SK-N-SH (cell line): ENCODE measurements at regions not wholly inside any gene's neighbourhood (a gene's known extent, or its start where the extent isn't known, plus 50 kb on each side); places are given as distances from the start of the nearest gene placed in this dataset.

Source experiments
- CTCF ChIA-PET: fragments of 300-600, 350-600 bp; formaldehyde crosslinking; extraction: SDS; loops from one replicate; lab custom pipeline; 2021; lab: Yijun Ruan, JAX
- POLR2A ChIA-PET: fragments of 350-600 bp; sonication (Branson Sonifier 250); formaldehyde crosslinking; extraction: SDS; loops from one replicate; lab custom pipeline; 2020; ENCODE audit warnings: antibody characterized with exemption, inconsistent platforms; lab: Yijun Ruan, JAX
- DNase-seq: peaks from one replicate; pipeline ENCODE4 v3.0.0; 2012
- H2AFZ ChIP-seq: fragments of 200-600 bp; sonication (generic); 2 replicates; pipeline ENCODE4 v1.8.1; 2016; ENCODE audit warnings: antibody characterized with exemption, mild to moderate bottlenecking, low read depth
- H3F3A ChIP-seq: fragments of 200-600 bp; sonication (generic); replicated peaks from 2 replicates; pipeline ENCODE3; 2016; ENCODE audit warnings: antibody characterized with exemption, mild to moderate bottlenecking; ENCODE audit not compliant: insufficient read depth
- H3K27ac ChIP-seq, 2 experiments: fragments of 200-500 bp in 1 of 2; fragments of 200-600 bp in 1 of 2; sonication (Bioruptor generic) in 1 of 2; sonication (generic), shearing (Covaris generic) in 1 of 2; 2 replicates each; pipeline versions ENCODE4 v1.5.1 to v1.6.1; 2014 to 2016; ENCODE audit warnings: low read depth in 2 of 2, inconsistent platforms in 1 of 2, low read length in 1 of 2, mild to moderate bottlenecking in 1 of 2, mixed read lengths in 1 of 2
- H3K27me3 ChIP-seq: fragments of 200-600 bp; sonication (generic), shearing (Covaris generic); 2 replicates; pipeline ENCODE4 v1.6.1; 2016; ENCODE audit warnings: mixed run types; ENCODE audit not compliant: insufficient read depth
- H3K36me3 ChIP-seq, 2 experiments: fragments of 200-500 bp in 1 of 2; fragments of 200-600 bp in 1 of 2; sonication (Bioruptor generic) in 1 of 2; sonication (generic) in 1 of 2; replicated peaks in 1 of 2; 2 replicates each; pipeline versions ENCODE3 to v1.5.1; 2014 to 2016; ENCODE audit warnings: low read length in 1 of 2, mild to moderate bottlenecking in 1 of 2; ENCODE audit not compliant: insufficient read depth in 2 of 2, control insufficient read depth in 1 of 2
- H3K4me1 ChIP-seq, 2 experiments: fragments of 200-500 bp in 1 of 2; fragments of 200-600 bp in 1 of 2; sonication (Bioruptor generic) in 1 of 2; sonication (generic), shearing (Covaris generic) in 1 of 2; 2 replicates each; pipeline versions ENCODE4 v1.5.1 to v1.6.1; 2014 to 2016; ENCODE audit warnings: low read depth in 1 of 2, low read length in 1 of 2, mixed run types in 1 of 2; ENCODE audit not compliant: insufficient read depth in 2 of 2, control insufficient read depth in 1 of 2
- H3K4me2 ChIP-seq: fragments of 200-600 bp; sonication (generic), shearing (Covaris generic); 2 replicates; pipeline ENCODE4 v1.6.1; 2017; ENCODE audit warnings: mixed run types
- H3K4me3 ChIP-seq, 2 experiments: fragments of 200-500 bp in 1 of 2; fragments of 200-600 bp in 1 of 2; sonication (Bioruptor generic) in 1 of 2; sonication (generic), shearing (Covaris generic) in 1 of 2; 2 replicates each; pipeline versions ENCODE4 v1.5.1 to v1.8.1; 2014 to 2016; ENCODE audit warnings: low read depth in 2 of 2, inconsistent platforms in 1 of 2, low read length in 1 of 2, mild to moderate bottlenecking in 1 of 2, mixed read lengths in 1 of 2, moderate library complexity in 1 of 2
- H3K79me2 ChIP-seq: fragments of 200-600 bp; sonication (generic); 2 replicates; pipeline ENCODE4 v1.8.1; 2017; ENCODE audit warnings: mild to moderate bottlenecking; ENCODE audit not compliant: insufficient read depth
- H3K9ac ChIP-seq: fragments of 200-600 bp; sonication (generic); 2 replicates; pipeline ENCODE4 v1.6.1; 2017; ENCODE audit warnings: mixed run types
- H3K9me2 ChIP-seq: fragments of 200-600 bp; sonication (generic); 2 replicates; pipeline ENCODE4 v1.6.1; 2017; ENCODE audit warnings: mixed run types
- H3K9me3 ChIP-seq: fragments of 200-600 bp; sonication (generic); 2 replicates; pipeline ENCODE4 v1.6.1; 2017; ENCODE audit warnings: mixed run types, mild to moderate bottlenecking, moderate library complexity
- H4K20me1 ChIP-seq: fragments of 200-600 bp; sonication (generic); 2 replicates; pipeline ENCODE4 v1.6.1; 2017; ENCODE audit warnings: mild to moderate bottlenecking, mixed run types; ENCODE audit not compliant: insufficient read depth
- CHD2 ChIP-seq: fragments of 150-350 bp; IDR thresholded peaks from 2 replicates; pipeline ENCODE4 v1.6.1; 2018; ENCODE audit warnings: low read length; ENCODE audit not compliant: partially characterized antibody
- EP300 ChIP-seq, 2 experiments: IDR thresholded peaks; 2 replicates each; pipeline versions ENCODE4 v1.4.0 to v1.6.1; 2012; ENCODE audit warnings: borderline replicate concordance in 1 of 2, low read depth in 1 of 2, low read length in 1 of 2
- EZH2phosphoT487 ChIP-seq: fragments of 200-600 bp; sonication (generic); IDR thresholded peaks from 2 replicates; pipeline ENCODE4 v1.6.1; 2017; ENCODE audit warnings: low read depth, mixed run types, mild to moderate bottlenecking, antibody characterized with exemption, moderate library complexity, borderline replicate concordance
- FOSL2 ChIP-seq: IDR thresholded peaks from 2 replicates; pipeline ENCODE4 v1.4.0; 2012; ENCODE audit warnings: low read depth, mild to moderate bottlenecking, moderate library complexity, borderline replicate concordance
- FOXJ3 ChIP-seq: sonication (generic); formaldehyde crosslinking; IDR thresholded peaks from 2 replicates; pipeline ENCODE4 v1.5.1; 2020; ENCODE audit warnings: mild to moderate bottlenecking, missing genetic modification reagents
- GABPA ChIP-seq: IDR thresholded peaks from 2 replicates; pipeline ENCODE4 v1.4.0; 2012; ENCODE audit warnings: low read depth, mild to moderate bottlenecking
- GATA2 ChIP-seq: sonication (generic); formaldehyde crosslinking; IDR thresholded peaks from 2 replicates; pipeline ENCODE4 v1.5.0; 2020; ENCODE audit warnings: mild to moderate bottlenecking, missing genetic modification reagents
- MEF2A ChIP-seq: IDR thresholded peaks from 2 replicates; pipeline ENCODE4 v1.4.0; 2012; ENCODE audit warnings: low read depth, borderline replicate concordance
- MXI1 ChIP-seq: IDR thresholded peaks from 2 replicates; pipeline ENCODE4 v1.6.1; 2012; ENCODE audit warnings: mild to moderate bottlenecking, low read depth, low read length, improper control_type of control experiment
- NRF1 ChIP-seq: IDR thresholded peaks from 2 replicates; pipeline ENCODE4 v1.6.1; 2012; ENCODE audit warnings: low read depth, mild to moderate bottlenecking, low read length
- POLR2AphosphoS5 ChIP-seq: IDR thresholded peaks from 2 replicates; pipeline ENCODE4 v1.6.1; 2012; ENCODE audit warnings: low read depth, low read length
- RCOR1 ChIP-seq: fragments of 150-350 bp; IDR thresholded peaks from 2 replicates; pipeline ENCODE4 v1.6.1; 2017; ENCODE audit warnings: antibody characterized with exemption, low read length
- RFX5 ChIP-seq: IDR thresholded peaks from 2 replicates; pipeline ENCODE4 v1.6.1; 2012; ENCODE audit warnings: mild to moderate bottlenecking, improper control_type of control experiment, low read length
- RXRA ChIP-seq: IDR thresholded peaks from 2 replicates; pipeline ENCODE4 v1.4.0; 2012; ENCODE audit warnings: low read depth, mild to moderate bottlenecking, borderline replicate concordance
- SIN3A ChIP-seq: IDR thresholded peaks from 2 replicates; pipeline ENCODE4 v1.6.1; 2012; ENCODE audit warnings: low read depth, mild to moderate bottlenecking, low read length, moderate library complexity, borderline replicate concordance
- TAF1 ChIP-seq: IDR thresholded peaks from 2 replicates; pipeline ENCODE4 v1.6.1; 2012; ENCODE audit warnings: low read depth, mild to moderate bottlenecking, low read length, moderate library complexity, borderline replicate concordance
- YY1 ChIP-seq: IDR thresholded peaks from 2 replicates; pipeline ENCODE4 v1.4.0; 2012; ENCODE audit warnings: low read depth, mild to moderate bottlenecking
- WGBS: methylation state at CpG from one replicate; pipeline ENCODE4 v1.1.6; 2017; ENCODE audit warnings: low lambda C conversion rate; 5-methylcytosine and 5-hydroxymethylcytosine counted together
- TF ChIP-seq, protein P1 (sequence below): fragments of 150-350 bp; IDR thresholded peaks from 2 replicates; pipeline ENCODE4 v1.6.1; 2016; ENCODE audit warnings: mild to moderate bottlenecking, low read depth, low read length
- TF ChIP-seq, protein P2 (sequence below): IDR thresholded peaks from 2 replicates; pipeline ENCODE4; 2012
- TF ChIP-seq, protein P3 (sequence below): fragments of 150-350 bp; IDR thresholded peaks from 2 replicates; pipeline ENCODE4 v1.6.1; 2017; ENCODE audit warnings: antibody characterized with exemption, low read length, low read depth, borderline replicate concordance

DNA sequence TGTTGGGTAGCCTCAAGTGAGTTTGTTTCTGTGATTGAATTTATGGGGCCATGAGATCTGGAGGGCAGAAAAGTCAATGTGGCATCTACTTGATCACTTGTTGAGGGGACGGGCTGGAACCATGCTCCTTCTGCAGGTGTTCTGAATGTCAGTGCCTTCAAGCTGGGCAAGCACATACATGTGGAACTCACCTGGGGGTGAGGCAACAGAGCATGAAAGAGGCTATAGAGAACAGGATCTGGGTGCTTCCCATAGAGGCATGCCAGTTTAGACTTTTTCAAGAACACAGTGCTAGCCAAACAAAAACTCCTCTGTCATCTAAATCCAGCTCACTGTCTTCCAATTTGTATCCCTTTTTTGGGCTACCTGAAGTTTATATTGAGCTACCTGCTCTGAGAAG is 77.8 kb upstream of the SLC35B3 start:
- POLR2A ChIA-PET: no interaction called here
- H3K36me3 ChIP-seq: no peaks in the 10 kb centered on the region
- no peaks in the 10 kb centered on the region for H3K27me3 ChIP-seq

DNA sequence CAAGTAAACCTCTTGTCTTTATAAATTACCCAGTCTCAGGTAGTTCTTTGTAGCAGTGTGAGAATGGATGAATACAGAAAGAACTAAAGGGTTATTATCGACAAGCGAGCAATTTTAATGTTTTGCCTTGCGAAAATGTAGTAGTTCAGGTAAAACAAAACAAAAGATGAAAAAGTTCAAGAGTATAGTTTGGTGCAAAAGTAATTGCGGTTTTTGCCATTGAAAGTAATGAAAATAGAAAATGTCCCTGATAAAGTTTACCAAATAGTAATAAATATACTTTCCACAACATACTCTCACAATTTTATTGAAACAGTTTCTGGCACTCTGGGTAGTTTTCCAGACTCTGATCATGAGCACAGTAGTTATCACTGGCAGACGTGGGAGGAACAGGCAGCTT is 71.9 kb upstream of the SLC35B3 start:
- 33% methylated on average over 5 of the region's 5 CpGs for WGBS
- H3K9me2 ChIP-seq: no peaks in the 10 kb centered on the region
- no peaks in the 10 kb centered on the region for H3K4me1 ChIP-seq
- DNase-seq: no peak
- ChIA-PET CTCF (interaction anchor here (0.6 to 1.7 kb wide), 2 partner anchors 8 to 15 kb away, joined by 3 to 4 read pairs; no protein-coding TSS in a partner anchor), POLR2A (no interaction called here)
- no peak overlapping the region for H3K4me2 ChIP-seq
- H2AFZ ChIP-seq: no peak overlapping the region
- no peaks in the 10 kb centered on the region for H3F3A ChIP-seq
- no peaks in the 10 kb centered on the region for H3K27me3 ChIP-seq
- no peak overlapping the region for H3K9ac ChIP-seq
- no peaks in the 10 kb centered on the region for H3K36me3 ChIP-seq
- no peak overlapping the region for H3K27ac ChIP-seq
- no peaks in the 10 kb centered on the region for H3K9me3 ChIP-seq
- no peak overlapping the region for H3K4me3 ChIP-seq
- H3K79me2 ChIP-seq: no peaks in the 10 kb centered on the region
- TF ChIP-seq NRF1 (no peak), EZH2phosphoT487 (no peak), TAF1 (no peak)
- no peaks in the 10 kb centered on the region for H4K20me1 ChIP-seq

More for the DNA sequence above, 77.8 kb upstream of the SLC35B3 start:
- Histone ChIP-seq H3K9ac (no peak overlapping the region), H3K9me3 (no peaks in the 10 kb centered on the region), H3K9me2 (no peaks in the 10 kb centered on the region), H3K4me1 (no peaks in the 10 kb centered on the region), H3K4me3 (no peak overlapping the region), H2AFZ (no peak overlapping the region), H3F3A (no peaks in the 10 kb centered on the region), H3K79me2 (no peaks in the 10 kb centered on the region), H4K20me1 (no peaks in the 10 kb centered on the region), H3K27ac (no peak overlapping the region), H3K4me2 (no peak overlapping the region)
- TF ChIP-seq, protein P1, sequence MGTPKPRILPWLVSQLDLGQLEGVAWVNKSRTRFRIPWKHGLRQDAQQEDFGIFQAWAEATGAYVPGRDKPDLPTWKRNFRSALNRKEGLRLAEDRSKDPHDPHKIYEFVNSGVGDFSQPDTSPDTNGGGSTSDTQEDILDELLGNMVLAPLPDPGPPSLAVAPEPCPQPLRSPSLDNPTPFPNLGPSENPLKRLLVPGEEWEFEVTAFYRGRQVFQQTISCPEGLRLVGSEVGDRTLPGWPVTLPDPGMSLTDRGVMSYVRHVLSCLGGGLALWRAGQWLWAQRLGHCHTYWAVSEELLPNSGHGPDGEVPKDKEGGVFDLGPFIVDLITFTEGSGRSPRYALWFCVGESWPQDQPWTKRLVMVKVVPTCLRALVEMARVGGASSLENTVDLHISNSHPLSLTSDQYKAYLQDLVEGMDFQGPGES: no peak
- TF ChIP-seq EZH2phosphoT487 (no peak), RFX5 (no peak), CHD2 (no peak), GATA2 (no peak), YY1 (no peak), MXI1 (no peak), GABPA (no peak), TAF1 (no peak), FOSL2 (no peak)
- CTCF ChIA-PET: no interaction called here
- no peak for DNase-seq
- 8% methylated on average over 1 of the region's 1 CpG for WGBS

DNA sequence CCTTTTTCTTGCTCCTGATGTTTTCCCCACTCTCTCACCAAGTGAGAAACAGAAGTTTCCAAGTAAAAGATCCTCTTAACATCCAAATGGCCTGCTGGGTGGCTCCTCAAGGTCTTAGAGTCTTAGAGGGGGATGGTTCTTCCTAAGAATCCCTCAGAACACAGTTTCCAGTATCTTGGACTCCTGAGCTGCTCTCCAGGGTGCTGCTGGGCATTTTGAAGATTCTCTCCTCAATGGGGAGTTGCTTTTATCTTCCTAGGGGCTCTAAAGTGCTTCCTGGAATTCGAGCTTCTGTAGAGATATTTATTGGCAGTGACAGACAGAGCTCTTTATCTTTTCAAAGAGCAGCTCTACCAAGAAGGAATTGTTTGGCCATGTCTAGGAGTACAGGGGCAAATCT is 70.8 kb upstream of the SLC35B3 start:
- no peaks in the 10 kb centered on the region for H3K36me3 ChIP-seq
- POLR2A ChIA-PET: no interaction called here
- no peak overlapping the region for H3K27ac ChIP-seq
- no peaks in the 10 kb centered on the region for H3K4me1 ChIP-seq
- no peaks in the 10 kb centered on the region for H3K27me3 ChIP-seq
- no peaks in the 10 kb centered on the region for H3K9me2 ChIP-seq
- no peaks in the 10 kb centered on the region; the same call in 1 of the 2 replicates for H3K9me3 ChIP-seq
- no peak overlapping the region for H3K9ac ChIP-seq
- H2AFZ ChIP-seq: no peak overlapping the region
- H3F3A ChIP-seq: no peaks in the 10 kb centered on the region
- CTCF ChIA-PET: no interaction called here
- H3K4me3 ChIP-seq: no peak overlapping the region
- 0% methylated on average over 1 of the region's 1 CpG for WGBS
- DNase-seq: no peak
- H3K4me2 ChIP-seq: no peak overlapping the region
- TF ChIP-seq POLR2AphosphoS5 (no peak), FOXJ3 (no peak), SIN3A (no peak), YY1 (no peak), GABPA (no peak), CHD2 (no peak), MEF2A (no peak), RFX5 (no peak), EP300 (IDR thresholded peaks at IDR 0.05; ENCODE audit: borderline replicate concordance in 1 of 2, low read depth in 1 of 2, low read length in 1 of 2) (no peak), RCOR1 (no peak), TAF1 (no peak), RXRA (no peak)
- TF ChIP-seq, protein P2, sequence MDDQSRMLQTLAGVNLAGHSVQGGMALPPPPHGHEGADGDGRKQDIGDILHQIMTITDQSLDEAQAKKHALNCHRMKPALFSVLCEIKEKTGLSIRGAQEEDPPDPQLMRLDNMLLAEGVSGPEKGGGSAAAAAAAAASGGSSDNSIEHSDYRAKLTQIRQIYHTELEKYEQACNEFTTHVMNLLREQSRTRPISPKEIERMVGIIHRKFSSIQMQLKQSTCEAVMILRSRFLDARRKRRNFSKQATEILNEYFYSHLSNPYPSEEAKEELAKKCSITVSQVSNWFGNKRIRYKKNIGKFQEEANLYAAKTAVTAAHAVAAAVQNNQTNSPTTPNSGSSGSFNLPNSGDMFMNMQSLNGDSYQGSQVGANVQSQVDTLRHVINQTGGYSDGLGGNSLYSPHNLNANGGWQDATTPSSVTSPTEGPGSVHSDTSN: no peak
- TF ChIP-seq, protein P3, sequence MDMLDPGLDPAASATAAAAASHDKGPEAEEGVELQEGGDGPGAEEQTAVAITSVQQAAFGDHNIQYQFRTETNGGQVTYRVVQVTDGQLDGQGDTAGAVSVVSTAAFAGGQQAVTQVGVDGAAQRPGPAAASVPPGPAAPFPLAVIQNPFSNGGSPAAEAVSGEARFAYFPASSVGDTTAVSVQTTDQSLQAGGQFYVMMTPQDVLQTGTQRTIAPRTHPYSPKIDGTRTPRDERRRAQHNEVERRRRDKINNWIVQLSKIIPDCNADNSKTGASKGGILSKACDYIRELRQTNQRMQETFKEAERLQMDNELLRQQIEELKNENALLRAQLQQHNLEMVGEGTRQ: no peak
- no peaks in the 10 kb centered on the region for H4K20me1 ChIP-seq
- H3K79me2 ChIP-seq: no peaks in the 10 kb centered on the region
